ENCODE measurements at regions not wholly inside any gene's neighbourhood (a gene's known extent, or its start where the extent isn't known, plus 50 kb on each side); places are given as distances from the start of the nearest gene placed in this dataset.

- TF ChIP-seq CTCF (IDR thresholded peaks at IDR 0.05; ENCODE audit: insufficient read depth, low read depth, low read length) (no peak), EZH2 (IDR thresholded peaks at IDR 0.05; ENCODE audit: insufficient read depth, low read length) (no peak)
Observed at GRCh38 chr12:31781894-31782540, 53.2 kb upstream of the AMN1 start.
